Vagina (tissue), 2 donors: ENCODE measurements at regions not wholly inside any gene's neighbourhood (a gene's known extent, or its start where the extent isn't known, plus 50 kb on each side); places are given as distances from the start of the nearest gene placed in this dataset.

ENCODE experiments used
- POLR2A ChIP-seq, 2 donors: fragments of 450-650 bp; IDR thresholded peaks; one replicate each; pipeline ENCODE4 v1.6.1; 2017; ENCODE audit warnings: antibody characterized with exemption in 2 of 2, mild to moderate bottlenecking in 2 of 2, moderate library complexity in 2 of 2
- POLR2AphosphoS5 ChIP-seq, 2 donors: sonication (generic); formaldehyde crosslinking; IDR thresholded peaks; one replicate each; pipeline ENCODE4 v1.9.0; 2017; ENCODE audit warnings: antibody characterized with exemption in 2 of 2, mild to moderate bottlenecking in 2 of 2, low read depth in 1 of 2; ENCODE audit not compliant: insufficient read depth in 1 of 2
- TF ChIP-seq, protein P1 (sequence below), 3 experiments: fragments of 450-650 bp in 2 of 3; fragments of 200-600 bp in 1 of 3; sonication (generic) in 1 of 3; IDR thresholded peaks; one replicate each; pipeline ENCODE4 v1.5.1; 2017 to 2019; ENCODE audit warnings: antibody characterized with exemption in 3 of 3, mild to moderate bottlenecking in 2 of 3, moderate library complexity in 2 of 3

DNA sequence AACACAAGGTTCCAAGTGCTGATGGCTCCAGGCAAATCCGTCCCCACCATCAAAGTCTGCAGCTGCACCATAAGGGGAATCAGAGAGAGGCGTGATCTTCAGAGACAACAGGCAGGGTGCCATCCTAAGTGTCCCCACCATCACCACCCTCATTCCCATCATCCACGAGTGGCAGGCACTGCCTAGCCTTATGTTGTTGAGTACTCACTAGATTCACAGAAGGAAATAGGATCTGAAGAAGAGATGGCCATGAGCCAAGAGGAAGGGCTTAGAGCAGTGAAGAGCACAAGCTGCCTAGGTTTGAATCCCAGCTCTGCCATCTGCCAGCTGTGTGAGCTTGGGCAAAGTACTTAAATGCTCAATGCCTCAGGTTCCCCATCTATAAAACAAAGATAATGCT is 207.3 kb upstream of the CSF3R start:
- TF ChIP-seq, protein P1, sequence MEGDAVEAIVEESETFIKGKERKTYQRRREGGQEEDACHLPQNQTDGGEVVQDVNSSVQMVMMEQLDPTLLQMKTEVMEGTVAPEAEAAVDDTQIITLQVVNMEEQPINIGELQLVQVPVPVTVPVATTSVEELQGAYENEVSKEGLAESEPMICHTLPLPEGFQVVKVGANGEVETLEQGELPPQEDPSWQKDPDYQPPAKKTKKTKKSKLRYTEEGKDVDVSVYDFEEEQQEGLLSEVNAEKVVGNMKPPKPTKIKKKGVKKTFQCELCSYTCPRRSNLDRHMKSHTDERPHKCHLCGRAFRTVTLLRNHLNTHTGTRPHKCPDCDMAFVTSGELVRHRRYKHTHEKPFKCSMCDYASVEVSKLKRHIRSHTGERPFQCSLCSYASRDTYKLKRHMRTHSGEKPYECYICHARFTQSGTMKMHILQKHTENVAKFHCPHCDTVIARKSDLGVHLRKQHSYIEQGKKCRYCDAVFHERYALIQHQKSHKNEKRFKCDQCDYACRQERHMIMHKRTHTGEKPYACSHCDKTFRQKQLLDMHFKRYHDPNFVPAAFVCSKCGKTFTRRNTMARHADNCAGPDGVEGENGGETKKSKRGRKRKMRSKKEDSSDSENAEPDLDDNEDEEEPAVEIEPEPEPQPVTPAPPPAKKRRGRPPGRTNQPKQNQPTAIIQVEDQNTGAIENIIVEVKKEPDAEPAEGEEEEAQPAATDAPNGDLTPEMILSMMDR (IDR thresholded peaks at IDR 0.05) = no peak
- TF ChIP-seq POLR2AphosphoS5 (IDR thresholded peaks at IDR 0.05; ENCODE audit: insufficient read depth in 1 of 2, low read depth in 1 of 2) = no peak
- no peak for TF ChIP-seq POLR2A (IDR thresholded peaks at IDR 0.05)
